IMR-90 (cell line): ENCODE measurements at regions not wholly inside any gene's neighbourhood (a gene's known extent, or its start where the extent isn't known, plus 50 kb on each side); places are given as distances from the start of the nearest gene placed in this dataset.

Experiments used
- ATAC-seq: fragments of 200-7000 bp; cut with Tn5 transposase; 2 replicates; pipeline ENCODE4 v1.9.1; 2020; ENCODE audit warnings: low read depth, mild to moderate bottlenecking, moderate library complexity
- BruUV-seq: library from RNA; stranded (reverse); fragments of 400-500 nt; replicated peaks from 2 replicates; lab custom pipeline; 2021; lab: Mats Ljungman, UMichigan
- CTCF ChIA-PET: fragments of 300-600 bp; formaldehyde crosslinking; extraction: SDS; loops from one replicate; lab custom pipeline; 2021; ENCODE audit warnings: antibody characterized with exemption; lab: Yijun Ruan, JAX
- POLR2A ChIA-PET: fragments of 300-600 bp; sonication (Branson Sonifier 250); formaldehyde crosslinking; loops from one replicate; lab custom pipeline; 2022; ENCODE audit warnings: antibody characterized with exemption; ENCODE audit not compliant: unreplicated experiment; lab: Charles Lee
- DNase-seq: peaks from one replicate; pipeline ENCODE4 v3.0.0; 2013
- H2AFZ ChIP-seq: replicated peaks from 2 replicates; pipeline ENCODE3; 2013; ENCODE audit warnings: low read length, mild to moderate bottlenecking; ENCODE audit not compliant: poor library complexity
- H2AK5ac ChIP-seq: 2 replicates; pipeline ENCODE4 v1.6.1; 2013; ENCODE audit warnings: low read depth, low read length, inconsistent platforms
- H2AK9ac ChIP-seq: replicated peaks from 2 replicates; pipeline ENCODE3; 2013; ENCODE audit warnings: mild to moderate bottlenecking, low read depth, low read length, moderate library complexity; ENCODE audit not compliant: poor library complexity
- H2BK120ac ChIP-seq: 2 replicates; pipeline ENCODE4 v1.6.1; 2013; ENCODE audit warnings: low read depth, low read length, inconsistent platforms
- H2BK15ac ChIP-seq: 3 replicates; pipeline ENCODE4 v1.6.1; 2013; ENCODE audit warnings: low read depth, low read length, inconsistent platforms
- H2BK20ac ChIP-seq: 2 replicates; pipeline ENCODE4 v1.6.1; 2013; ENCODE audit warnings: low read depth, mild to moderate bottlenecking, inconsistent platforms, low read length, moderate library complexity
- H2BK5ac ChIP-seq: 2 replicates; pipeline ENCODE4 v1.6.1; 2013; ENCODE audit warnings: mild to moderate bottlenecking, low read depth, low read length, inconsistent platforms; ENCODE audit not compliant: poor library complexity, severe bottlenecking
- H3K14ac ChIP-seq: replicated peaks from 2 replicates; pipeline ENCODE4 v1.6.1; 2013; ENCODE audit warnings: low read depth, low read length, inconsistent platforms
- H3K18ac ChIP-seq: 2 replicates; pipeline ENCODE4 v1.6.1; 2013; ENCODE audit warnings: low read depth, low read length, control low read depth
- H3K23ac ChIP-seq: 2 replicates; pipeline ENCODE4 v1.6.1; 2013; ENCODE audit warnings: low read depth, low read length, inconsistent platforms
- H3K27ac ChIP-seq: 2 replicates; pipeline ENCODE4 v1.5.1; 2013; ENCODE audit warnings: mild to moderate bottlenecking, control low read depth, low read length; ENCODE audit not compliant: insufficient read depth
- H3K27me3 ChIP-seq: 2 replicates; pipeline ENCODE4 v1.6.1; 2013; ENCODE audit warnings: low read length; ENCODE audit not compliant: control insufficient read depth, insufficient read depth
- H3K36me3 ChIP-seq: 2 replicates; pipeline ENCODE4 v1.6.1; 2013; ENCODE audit warnings: low read length, mixed read lengths; ENCODE audit not compliant: control insufficient read depth, insufficient read depth
- H3K4ac ChIP-seq: 2 replicates; pipeline ENCODE4 v1.6.1; 2013; ENCODE audit warnings: low read depth, low read length, inconsistent platforms
- H3K4me1 ChIP-seq: 2 replicates; pipeline ENCODE4 v1.6.1; 2013; ENCODE audit warnings: low read length, mixed read lengths; ENCODE audit not compliant: control insufficient read depth, insufficient read depth
- H3K4me2 ChIP-seq: 2 replicates; pipeline ENCODE4 v1.6.1; 2013; ENCODE audit warnings: low read depth, mild to moderate bottlenecking, control low read depth, low read length, moderate library complexity
- H3K4me3 ChIP-seq: 2 replicates; pipeline ENCODE4 v1.5.1; 2013; ENCODE audit warnings: low read depth, mild to moderate bottlenecking, control low read depth, low read length, moderate library complexity; ENCODE audit not compliant: insufficient read depth
- H3K56ac ChIP-seq: 2 replicates; pipeline ENCODE4 v1.6.1; 2013; ENCODE audit warnings: low read length, inconsistent platforms; ENCODE audit not compliant: insufficient read depth; ENCODE audit errors: extremely low read depth
- H3K79me1 ChIP-seq, 2 experiments: 2 replicates each; pipeline ENCODE4 v1.6.1; 2013; ENCODE audit warnings: low read length in 2 of 2, inconsistent platforms in 1 of 2, low read depth in 1 of 2
- H3K9ac ChIP-seq: 2 replicates; pipeline ENCODE4 v1.6.1; 2013; ENCODE audit warnings: low read depth, low read length, control low read depth
- H3K9me1 ChIP-seq: 2 replicates; pipeline ENCODE4 v1.6.1; 2013; ENCODE audit warnings: low read length, inconsistent platforms; ENCODE audit not compliant: insufficient read depth
- H3K9me3 ChIP-seq: 2 replicates; pipeline ENCODE4 v1.6.1; 2013; ENCODE audit warnings: low read length; ENCODE audit not compliant: control insufficient read depth, insufficient read depth
- H4K20me1 ChIP-seq: 2 replicates; pipeline ENCODE4 v1.6.1; 2013; ENCODE audit warnings: low read length, inconsistent platforms; ENCODE audit not compliant: insufficient read depth
- H4K5ac ChIP-seq: 2 replicates; pipeline ENCODE4 v1.6.1; 2013; ENCODE audit warnings: mild to moderate bottlenecking, low read depth, low read length, control low read depth
- H4K8ac ChIP-seq, 2 experiments: 2 replicates each; pipeline ENCODE4 v1.6.1; 2013; ENCODE audit warnings: low read depth in 2 of 2, low read length in 2 of 2, control low read depth in 1 of 2, inconsistent platforms in 1 of 2
- H4K91ac ChIP-seq: 2 replicates; pipeline ENCODE4 v1.6.1; 2013; ENCODE audit warnings: low read depth, low read length, inconsistent platforms; ENCODE audit not compliant: insufficient read depth
- BHLHE40 ChIP-seq: fragments of 150-350 bp; IDR thresholded peaks from 2 replicates; pipeline ENCODE4 v1.6.1; 2016; ENCODE audit warnings: mild to moderate bottlenecking, low read depth, low read length
- CEBPB ChIP-seq: IDR thresholded peaks from 2 replicates; pipeline ENCODE4 v1.6.1; 2012; ENCODE audit warnings: low read depth, low read length, improper control_type of control experiment
- CHD1 ChIP-seq: IDR thresholded peaks from 2 replicates; pipeline ENCODE4 v1.6.1; 2012; ENCODE audit warnings: low read depth, low read length, improper control_type of control experiment
- CTCF ChIP-seq: conservative IDR thresholded peaks from 2 replicates; pipeline ENCODE4 v1.5.1; 2012; ENCODE audit warnings: mild to moderate bottlenecking, low read depth, low read length, improper control_type of control experiment
- ELK1 ChIP-seq: fragments of 150-350 bp; IDR thresholded peaks from 2 replicates; pipeline ENCODE4 v1.6.1; 2016; ENCODE audit warnings: low read depth, mild to moderate bottlenecking, low read length, moderate library complexity, borderline replicate concordance
- FOS ChIP-seq: fragments of 150-350 bp; IDR thresholded peaks from 2 replicates; pipeline ENCODE4 v1.6.1; 2016; ENCODE audit warnings: low read depth, low read length
- MAFK ChIP-seq: IDR thresholded peaks from 2 replicates; pipeline ENCODE4 v1.6.1; 2012; ENCODE audit warnings: low read depth, low read length, improper control_type of control experiment
- MAZ ChIP-seq: IDR thresholded peaks from 2 replicates; pipeline ENCODE4 v1.6.1; 2012; ENCODE audit warnings: low read depth, mild to moderate bottlenecking, low read length, improper control_type of control experiment, moderate library complexity, borderline replicate concordance
- MXI1 ChIP-seq: IDR thresholded peaks from 2 replicates; pipeline ENCODE4 v1.6.1; 2012; ENCODE audit warnings: low read depth, mild to moderate bottlenecking, low read length, moderate library complexity, borderline replicate concordance
- NFE2L2 ChIP-seq: fragments of 150-350 bp; IDR thresholded peaks from 2 replicates; pipeline ENCODE4 v1.6.1; 2016; ENCODE audit warnings: low read depth, mild to moderate bottlenecking, low read length
- POLR2A ChIP-seq: IDR thresholded peaks from 2 replicates; pipeline ENCODE4 v1.6.1; 2012; ENCODE audit warnings: mild to moderate bottlenecking, low read depth, low read length
- RAD21 ChIP-seq: IDR thresholded peaks from 2 replicates; pipeline ENCODE4 v1.6.1; 2012; ENCODE audit warnings: low read length, improper control_type of control experiment
- RCOR1 ChIP-seq: IDR thresholded peaks from 2 replicates; pipeline ENCODE4 v1.6.1; 2012; ENCODE audit warnings: mild to moderate bottlenecking, low read length, improper control_type of control experiment; ENCODE audit not compliant: insufficient replicate concordance
- RFX5 ChIP-seq: IDR thresholded peaks from 2 replicates; pipeline ENCODE4 v1.8.0; 2012; ENCODE audit warnings: low read depth, mild to moderate bottlenecking, low read length, moderate library complexity
- SMC3 ChIP-seq: fragments of 150-350 bp; IDR thresholded peaks from 2 replicates; pipeline ENCODE4 v1.6.1; 2016; ENCODE audit warnings: low read depth, mild to moderate bottlenecking, antibody characterized with exemption, low read length, moderate library complexity
- USF2 ChIP-seq: fragments of 150-350 bp; IDR thresholded peaks from 2 replicates; pipeline ENCODE4 v1.6.1; 2017; ENCODE audit warnings: mild to moderate bottlenecking, antibody characterized with exemption, low read length, low read depth
- dilution Hi-C: fragments of 300-500 bp; cut with HindIII; formaldehyde crosslinking; loops from one replicate; pipeline ENCODE4 v1.14.3; 2018; ENCODE audit warnings: low sequenced_read_pairs; ENCODE audit not compliant: unreplicated experiment
- in situ Hi-C: fragments of 300-500 bp; cut with MboI; formaldehyde crosslinking; loops from 3 replicates; pipeline ENCODE4 v1.14.3; 2019; ENCODE audit warnings: low sequenced_read_pairs, inconsistent platforms, mixed read lengths
- intact Hi-C: fragments of 100-400 bp; cut with micrococcal nuclease; formaldehyde crosslinking; loops from 2 replicates; pipeline ENCODE4 v1.10.0; 2022

- Histone ChIP-seq H2BK120ac (no peak overlapping the region), H3K56ac (no peak overlapping the region), H3K18ac (no peak overlapping the region), H2AK5ac (no peak overlapping the region), H3K4me3 (no peak overlapping the region), H2AK9ac (no peak overlapping the region), H4K91ac (no peak overlapping the region), H4K8ac (no peak overlapping the region), H3K9ac (no peak overlapping the region), H3K9me1 (no peaks in the 10 kb centered on the region), H4K5ac (no peak overlapping the region), H3K4ac (no peak overlapping the region), H3K27ac (no peak overlapping the region), H2BK15ac (no peak overlapping the region), H3K79me1 (no peaks in the 10 kb centered on the region), H2BK5ac (no peak overlapping the region), H2BK20ac (no peak overlapping the region), H3K4me1 (no peaks in the 10 kb centered on the region), H3K36me3 (no peaks in the 10 kb centered on the region), H3K23ac (no peak overlapping the region), H2AFZ (no peak overlapping the region), H3K27me3 (no peaks in the 10 kb centered on the region), H3K14ac (no peak overlapping the region), H4K20me1 (no peaks in the 10 kb centered on the region), H3K4me2 (no peak overlapping the region), H3K9me3 (no peaks in the 10 kb centered on the region)
- no peak for TF ChIP-seq FOS
- TF ChIP-seq MAZ, result no peak
- no peak for TF ChIP-seq SMC3
- TF ChIP-seq MXI1, result no peak
- TF ChIP-seq CHD1, result no peak
- TF ChIP-seq RFX5, result no peak
- no peak for TF ChIP-seq USF2
- TF ChIP-seq RCOR1, result no peak
- TF ChIP-seq RAD21, result no peak
- no peak for TF ChIP-seq MAFK
- no peak for TF ChIP-seq ELK1
- no peak for TF ChIP-seq CTCF
- no peak for TF ChIP-seq BHLHE40
- no peak for TF ChIP-seq POLR2A
- no peak for TF ChIP-seq CEBPB
- no peak for TF ChIP-seq NFE2L2
- DNase-seq (no peak), ATAC-seq (no peak)
- in situ Hi-C loops (no loop called here), intact Hi-C loops (no loop called here), dilution Hi-C loops (no loop called here)
- BruUV-seq, result no TSS peak
- CTCF ChIA-PET, result no interaction called here
- POLR2A ChIA-PET, result no interaction called here
Measured at GRCh38 chrX:27254656-27255055, 208.5 kb downstream of the PPP4R3C start.
